OCI-LY7 (cell line): ENCODE measurements at regions not wholly inside any gene's neighbourhood (a gene's known extent, or its start where the extent isn't known, plus 50 kb on each side); places are given as distances from the start of the nearest gene placed in this dataset.

Experiments used
- BruUV-seq: library from RNA; stranded (reverse); fragments of 400-500 nt; replicated peaks from 2 replicates; lab custom pipeline; 2021; lab: Mats Ljungman, UMichigan
- CTCF ChIA-PET: fragments of 300-600 bp; sonication (Branson Sonifier 250); formaldehyde crosslinking; loops from one replicate; lab custom pipeline; 2022; ENCODE audit warnings: antibody characterized with exemption; ENCODE audit not compliant: unreplicated experiment; lab: Charles Lee
- POLR2A ChIA-PET: fragments of 300-600 bp; sonication (Branson Sonifier 250); formaldehyde crosslinking; loops from one replicate; lab custom pipeline; 2022; ENCODE audit warnings: antibody characterized with exemption; lab: Charles Lee
- DNase-seq: peaks from one replicate; pipeline ENCODE4 v3.0.0-alpha.2; 2015; ENCODE audit warnings: low spot score
- H2AFZ ChIP-seq: fragments of 200-600 bp; sonication (generic), shearing (Covaris generic); 2 replicates; pipeline ENCODE4 v1.6.1; 2014; ENCODE audit warnings: mild to moderate bottlenecking, antibody characterized with exemption, low read length, moderate library complexity
- H3K27ac ChIP-seq: fragments of 200-600 bp; sonication (generic); 2 replicates; pipeline ENCODE4 v1.5.1; 2014; ENCODE audit warnings: mixed run types, low read depth, mild to moderate bottlenecking, moderate library complexity, low read length, inconsistent platforms; ENCODE audit not compliant: poor library complexity, severe bottlenecking
- H3K36me3 ChIP-seq: fragments of 200-600 bp; sonication (generic); 2 replicates; pipeline ENCODE4 v1.6.1; 2014; ENCODE audit warnings: mild to moderate bottlenecking, antibody characterized with exemption, low read length, moderate library complexity, mixed read lengths; ENCODE audit not compliant: insufficient read depth
- H3K4me1 ChIP-seq: fragments of 200-600 bp; sonication (generic); 2 replicates; pipeline ENCODE4 v1.5.1; 2014; ENCODE audit warnings: mild to moderate bottlenecking, low read length; ENCODE audit not compliant: insufficient read depth, poor library complexity, severe bottlenecking
- H3K4me2 ChIP-seq: fragments of 200-600 bp; sonication (generic); 2 replicates; pipeline ENCODE4 v1.6.1; 2014; ENCODE audit warnings: mild to moderate bottlenecking, low read length
- H3K4me3 ChIP-seq: fragments of 200-600 bp; sonication (generic); 2 replicates; pipeline ENCODE4 v1.5.1; 2014; ENCODE audit warnings: mild to moderate bottlenecking, low read depth, low read length; ENCODE audit not compliant: poor library complexity, severe bottlenecking
- H3K79me2 ChIP-seq: fragments of 200-600 bp; sonication (generic); 2 replicates; pipeline ENCODE4 v1.6.1; 2016; ENCODE audit warnings: low read depth, mild to moderate bottlenecking, low read length, moderate library complexity, mixed read lengths; ENCODE audit not compliant: insufficient read depth
- H3K9me2 ChIP-seq: fragments of 200-600 bp; sonication (generic); 2 replicates; pipeline ENCODE4 v1.6.1; 2016; ENCODE audit warnings: mild to moderate bottlenecking, low read length, mixed read lengths; ENCODE audit not compliant: insufficient read depth
- H3K9me3 ChIP-seq: fragments of 200-600 bp; sonication (generic); 2 replicates; pipeline ENCODE4 v1.6.1; 2014; ENCODE audit warnings: mild to moderate bottlenecking, mixed run types, low read length, mixed read lengths
- H4K20me1 ChIP-seq: fragments of 200-600 bp; sonication (generic); 2 replicates; pipeline ENCODE4 v1.6.1; 2014; ENCODE audit warnings: mild to moderate bottlenecking, antibody characterized with exemption, low read length, moderate library complexity, mixed read lengths; ENCODE audit not compliant: insufficient read depth
- EZH2phosphoT487 ChIP-seq: fragments of 200-600 bp; sonication (generic); IDR thresholded peaks from 2 replicates; pipeline ENCODE4 v1.6.1; 2018; ENCODE audit warnings: low read depth, borderline replicate concordance, mild to moderate bottlenecking, mixed run types, antibody characterized with exemption, low read length, moderate library complexity, mixed read lengths
- intact Hi-C: fragments of 100-400 bp; cut with micrococcal nuclease; formaldehyde crosslinking; loops from one replicate; pipeline ENCODE4 v1.10.0; 2022; ENCODE audit not compliant: unreplicated experiment
- TF ChIP-seq, protein P1 (sequence below): fragments of 200-600 bp; sonication (generic); conservative IDR thresholded peaks from 2 replicates; pipeline ENCODE4 v1.5.1; 2014; ENCODE audit warnings: mild to moderate bottlenecking, antibody characterized with exemption, low read length, moderate library complexity, mixed read lengths

DNA sequence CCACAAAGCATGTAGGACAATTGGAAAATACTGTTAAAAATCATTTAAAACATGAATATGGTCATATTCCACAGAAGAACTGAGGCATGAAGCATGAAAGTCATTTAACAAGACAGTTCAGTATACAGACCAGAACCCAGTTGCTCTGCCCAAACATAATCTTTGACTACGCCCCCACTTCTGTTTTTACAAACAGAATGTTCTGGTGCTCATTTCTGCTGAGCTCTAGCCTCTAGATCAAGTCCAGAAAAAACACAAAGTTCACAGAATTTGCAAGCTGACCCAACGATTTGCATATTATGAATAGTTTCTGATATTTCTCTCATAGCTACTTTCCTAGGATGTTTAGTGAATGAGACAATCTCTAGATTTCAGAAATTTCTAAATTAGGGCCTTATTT is 424.9 kb downstream of the PID1 start:
- H3K4me3 ChIP-seq, result no peak overlapping the region
- no peak for DNase-seq
- no peaks in the 10 kb centered on the region for H3K9me3 ChIP-seq
- no peaks in the 10 kb centered on the region for H3K9me2 ChIP-seq
- no peak overlapping the region for H3K4me2 ChIP-seq
- H3K4me1 ChIP-seq, result no peaks in the 10 kb centered on the region
- H3K79me2 ChIP-seq, result no peaks in the 10 kb centered on the region
- POLR2A ChIA-PET, result interaction anchor here (0.7 kb wide), 1 partner anchor 624 kb away, joined by 3 read pairs; no protein-coding TSS in a partner anchor
- intact Hi-C loops, result no loop called here
- no peak for TF ChIP-seq EZH2phosphoT487
- TF ChIP-seq, protein P1, sequence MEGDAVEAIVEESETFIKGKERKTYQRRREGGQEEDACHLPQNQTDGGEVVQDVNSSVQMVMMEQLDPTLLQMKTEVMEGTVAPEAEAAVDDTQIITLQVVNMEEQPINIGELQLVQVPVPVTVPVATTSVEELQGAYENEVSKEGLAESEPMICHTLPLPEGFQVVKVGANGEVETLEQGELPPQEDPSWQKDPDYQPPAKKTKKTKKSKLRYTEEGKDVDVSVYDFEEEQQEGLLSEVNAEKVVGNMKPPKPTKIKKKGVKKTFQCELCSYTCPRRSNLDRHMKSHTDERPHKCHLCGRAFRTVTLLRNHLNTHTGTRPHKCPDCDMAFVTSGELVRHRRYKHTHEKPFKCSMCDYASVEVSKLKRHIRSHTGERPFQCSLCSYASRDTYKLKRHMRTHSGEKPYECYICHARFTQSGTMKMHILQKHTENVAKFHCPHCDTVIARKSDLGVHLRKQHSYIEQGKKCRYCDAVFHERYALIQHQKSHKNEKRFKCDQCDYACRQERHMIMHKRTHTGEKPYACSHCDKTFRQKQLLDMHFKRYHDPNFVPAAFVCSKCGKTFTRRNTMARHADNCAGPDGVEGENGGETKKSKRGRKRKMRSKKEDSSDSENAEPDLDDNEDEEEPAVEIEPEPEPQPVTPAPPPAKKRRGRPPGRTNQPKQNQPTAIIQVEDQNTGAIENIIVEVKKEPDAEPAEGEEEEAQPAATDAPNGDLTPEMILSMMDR, result no peak
- H2AFZ ChIP-seq, result no peak overlapping the region
- no peaks in the 10 kb centered on the region for H3K36me3 ChIP-seq
- no TSS peak for BruUV-seq
- H3K27ac ChIP-seq, result no peak overlapping the region
- CTCF ChIA-PET, result no interaction called here
- H4K20me1 ChIP-seq, result no peaks in the 10 kb centered on the region

DNA sequence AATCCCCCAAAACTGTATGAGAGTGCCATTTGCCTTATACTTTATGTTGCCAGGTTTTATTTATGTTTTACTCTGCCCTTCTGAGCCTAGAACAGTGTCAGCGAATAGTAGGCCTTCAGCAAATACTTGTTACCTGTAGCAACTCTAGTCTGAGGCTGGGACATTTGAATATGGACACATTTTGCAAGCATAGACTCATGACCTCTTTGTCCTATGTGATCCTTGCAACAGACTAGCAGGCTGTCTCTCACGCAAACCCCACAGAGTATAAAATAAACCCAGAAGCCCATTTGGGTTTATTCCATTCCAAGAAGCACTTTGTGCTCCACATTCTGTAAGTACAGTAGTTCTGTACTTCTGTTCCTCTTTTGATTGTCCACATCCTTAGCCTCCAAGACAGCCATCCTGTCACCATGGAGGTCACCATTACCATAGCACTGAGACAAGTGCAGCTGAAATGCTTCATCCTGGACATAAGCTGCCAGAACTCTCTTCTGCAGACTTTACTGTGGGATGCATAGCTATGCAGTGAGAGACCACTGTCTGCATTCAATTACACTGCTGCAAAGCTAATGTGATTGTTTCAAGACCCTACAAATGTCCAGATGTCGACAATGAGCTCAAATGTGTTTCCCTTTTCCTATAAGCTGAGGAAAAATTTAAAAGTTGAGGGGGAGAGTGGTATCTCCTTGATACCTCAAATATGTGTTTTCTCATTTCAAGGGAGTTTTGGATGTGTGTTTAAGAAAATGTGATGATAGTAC is 425.7 kb downstream of the PID1 start:
- H3K4me3 ChIP-seq, result no peak overlapping the region
- no peak overlapping the region for H3K27ac ChIP-seq
- H3K9me3 ChIP-seq, result no peaks in the 10 kb centered on the region
- H3K36me3 ChIP-seq, result no peaks in the 10 kb centered on the region
- no TSS peak for BruUV-seq
- no peaks in the 10 kb centered on the region for H4K20me1 ChIP-seq
- ChIA-PET POLR2A (interaction anchor here (0.6 kb wide), 1 partner anchor 710 kb away, joined by 4 read pairs; no protein-coding TSS in a partner anchor), CTCF (no interaction called here)
- TF ChIP-seq, protein P1, result no peak
- no peak for TF ChIP-seq EZH2phosphoT487
- DNase-seq, result no peak
- no peak overlapping the region for H3K4me2 ChIP-seq
- no peaks in the 10 kb centered on the region for H3K9me2 ChIP-seq
- H3K79me2 ChIP-seq, result no peaks in the 10 kb centered on the region
- intact Hi-C loops, result no loop called here
- H2AFZ ChIP-seq, result no peak overlapping the region
- no peaks in the 10 kb centered on the region for H3K4me1 ChIP-seq

DNA sequence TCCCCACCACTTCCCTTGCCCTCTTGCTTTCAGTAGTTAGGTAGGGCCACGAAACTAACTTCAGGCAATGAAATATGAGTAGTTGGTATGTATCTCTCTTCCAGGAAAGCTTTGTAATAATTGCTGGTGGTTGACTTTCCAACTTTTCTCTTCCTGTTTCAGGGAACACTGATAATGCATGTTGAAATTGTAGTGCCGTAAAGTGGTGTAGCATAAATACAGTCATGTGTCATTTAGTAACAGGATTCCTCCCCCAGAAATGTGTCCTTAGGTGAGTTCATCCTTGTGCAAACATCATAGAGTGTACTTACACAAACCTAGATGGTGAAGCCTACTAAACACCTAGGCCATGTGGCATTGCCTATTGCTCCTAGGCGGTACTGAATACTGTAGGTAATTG is 429.2 kb downstream of the PID1 start:
- DNase-seq, result no peak
- Histone ChIP-seq H3K9me3 (no peaks in the 10 kb centered on the region), H3K27ac (no peak overlapping the region), H2AFZ (no peak overlapping the region), H3K36me3 (no peaks in the 10 kb centered on the region), H3K4me2 (no peak overlapping the region), H4K20me1 (no peaks in the 10 kb centered on the region), H3K4me3 (no peak overlapping the region), H3K79me2 (no peaks in the 10 kb centered on the region), H3K9me2 (no peaks in the 10 kb centered on the region), H3K4me1 (no peaks in the 10 kb centered on the region)
- intact Hi-C loops, result no loop called here
- ChIA-PET POLR2A (no interaction called here), CTCF (no interaction called here)
- TF ChIP-seq EZH2phosphoT487, result no peak
- BruUV-seq, result no TSS peak
